GM12891 (cell line): ENCODE measurements at regions not wholly inside any gene's neighbourhood (a gene's known extent, or its start where the extent isn't known, plus 50 kb on each side); places are given as distances from the start of the nearest gene placed in this dataset.

Experiments used
- DNase-seq: peaks from one replicate; pipeline ENCODE4 v3.0.0; 2011; ENCODE audit warnings: low spot score; ENCODE audit not compliant: insufficient read length
- FAIRE-seq: peaks from 2 replicates; lab custom pipeline; 2011; peaks lifted over from hg19 to GRCh38; lab: Jason Lieb, UNC
- PAX5 ChIP-seq: IDR thresholded peaks from 2 replicates; pipeline ENCODE4 v1.6.1; 2011; ENCODE audit warnings: low read length, moderate library complexity, mild to moderate bottlenecking; ENCODE audit not compliant: insufficient read depth, severe bottlenecking
- POLR2A ChIP-seq: IDR thresholded peaks from 2 replicates; pipeline ENCODE4 v1.6.1; 2011; ENCODE audit warnings: low read depth, low read length, control low read depth
- POLR2AphosphoS5 ChIP-seq: IDR thresholded peaks from 2 replicates; pipeline ENCODE4 v1.6.1; 2011; ENCODE audit warnings: low read depth, low read length, control low read depth
- POU2F2 ChIP-seq: IDR thresholded peaks from 2 replicates; pipeline ENCODE4 v1.6.1; 2011; ENCODE audit warnings: low read depth, mild to moderate bottlenecking, control low read depth, low read length, moderate library complexity
- SPI1 ChIP-seq: IDR thresholded peaks from 2 replicates; pipeline ENCODE4 v1.6.1; 2011; ENCODE audit warnings: low read depth, low read length, control low read depth
- TAF1 ChIP-seq: IDR thresholded peaks from 2 replicates; pipeline ENCODE4 v1.6.1; 2011; ENCODE audit warnings: low read depth, low read length, control low read depth

- TF ChIP-seq POLR2AphosphoS5: no peak
- TF ChIP-seq SPI1: no peak
- no peak for TF ChIP-seq POU2F2
- TF ChIP-seq PAX5: no peak
- TF ChIP-seq POLR2A: no peak
- TF ChIP-seq TAF1: no peak
- no peak for FAIRE-seq
- no peak for DNase-seq
Observed at GRCh38 chr18:53984021-53984420, 240.4 kb downstream of the MBD2 start.

GRCh38 chr18:53971331-53971730 is 253.1 kb downstream of the MBD2 start:
- TF ChIP-seq POLR2A: no peak
- no peak for TF ChIP-seq SPI1
- TF ChIP-seq POU2F2: no peak
- no peak for TF ChIP-seq PAX5
- TF ChIP-seq POLR2AphosphoS5: no peak
- no peak for DNase-seq
- FAIRE-seq: no peak

GRCh38 chr18:53952700-53953099 is 271.8 kb downstream of the MBD2 start:
- no peak for TF ChIP-seq POLR2A
- no peak for TF ChIP-seq TAF1
- no peak for TF ChIP-seq PAX5
- no peak for DNase-seq
- FAIRE-seq: no peak

GRCh38 chr18:53950545-53950944 is 273.9 kb downstream of the MBD2 start:
- no peak for TF ChIP-seq POLR2A
- no peak for TF ChIP-seq PAX5
- DNase-seq: no peak
- FAIRE-seq: no peak

- TF ChIP-seq POLR2AphosphoS5: no peak
- TF ChIP-seq PAX5: no peak
- TF ChIP-seq SPI1: no peak
- no peak for TF ChIP-seq TAF1
- no peak for TF ChIP-seq POLR2A
- TF ChIP-seq POU2F2: no peak
- FAIRE-seq (no peak), DNase-seq (no peak)
Observed at GRCh38 chr18:53948991-53949390, 275.5 kb downstream of the MBD2 start.

GRCh38 chr18:53947092-53947640 is 277.3 kb downstream of the MBD2 start:
- DNase-seq: no peak
- TF ChIP-seq POU2F2 (no peak), TAF1 (no peak), POLR2A (no peak), SPI1 (no peak), PAX5 (no peak), POLR2AphosphoS5 (no peak)
- FAIRE-seq: no peak

GRCh38 chr18:53946594-53946993 is 277.9 kb downstream of the MBD2 start:
- TF ChIP-seq SPI1: no peak
- TF ChIP-seq POU2F2: no peak
- TF ChIP-seq POLR2A: no peak
- no peak for TF ChIP-seq PAX5
- no peak for TF ChIP-seq POLR2AphosphoS5
- TF ChIP-seq TAF1: no peak
- no peak for FAIRE-seq
- DNase-seq: no peak

GRCh38 chr18:53944721-53945120 is 279.7 kb downstream of the MBD2 start:
- no peak for FAIRE-seq
- no peak for DNase-seq
- no peak for TF ChIP-seq POLR2AphosphoS5

GRCh38 chr18:53943326-53943860 is 281.1 kb downstream of the MBD2 start:
- FAIRE-seq (no peak), DNase-seq (no peak)
- TF ChIP-seq POLR2AphosphoS5 (no peak), SPI1 (no peak), POU2F2 (no peak), TAF1 (no peak), POLR2A (no peak), PAX5 (no peak)

GRCh38 chr18:53941601-53942338 is 282.7 kb downstream of the MBD2 start:
- FAIRE-seq: no peak
- DNase-seq: no peak
- TF ChIP-seq SPI1: no peak
- TF ChIP-seq POU2F2: no peak
- TF ChIP-seq TAF1: no peak
- TF ChIP-seq PAX5: no peak
- TF ChIP-seq POLR2A: no peak
- no peak for TF ChIP-seq POLR2AphosphoS5

- FAIRE-seq: no peak
- no peak for TF ChIP-seq POU2F2
- TF ChIP-seq TAF1: no peak
- no peak for TF ChIP-seq SPI1
- TF ChIP-seq POLR2AphosphoS5: no peak
- no peak for TF ChIP-seq PAX5
- TF ChIP-seq POLR2A: no peak
Observed at GRCh38 chr18:53937037-53937436, 287.4 kb downstream of the MBD2 start.

More at GRCh38 chr18:53937037-53937436, 287.4 kb downstream of the MBD2 start:
- no peak for DNase-seq
